ENCODE measurements at regions not wholly inside any gene's neighbourhood (a gene's known extent, or its start where the extent isn't known, plus 50 kb on each side); places are given as distances from the start of the nearest gene placed in this dataset.

DNA sequence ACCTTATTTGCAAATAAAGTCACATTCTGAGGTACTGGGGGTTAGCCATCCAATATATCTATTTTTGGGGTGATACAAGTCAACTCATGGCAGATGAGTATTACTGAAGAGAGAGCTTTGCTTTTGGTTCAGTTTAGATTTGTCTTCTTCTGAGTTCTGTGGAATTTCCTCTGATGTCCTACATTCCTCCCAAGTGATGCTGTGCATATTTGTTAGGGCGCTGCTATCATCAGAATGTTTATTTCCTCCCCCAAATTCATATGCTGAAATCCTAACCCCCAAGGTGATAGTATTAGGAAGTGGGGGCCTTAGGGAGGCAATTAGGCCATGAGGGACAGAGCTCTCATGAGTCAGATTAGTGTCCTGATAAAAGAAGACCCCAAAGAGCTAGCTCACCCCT, 96.2 kb upstream of the WLS start:
- DNase-seq (ENCODE audit: low read depth): no peak
- H3K4me3 ChIP-seq (ENCODE audit: low read length): no peak overlapping the region
- TF ChIP-seq, protein P1, sequence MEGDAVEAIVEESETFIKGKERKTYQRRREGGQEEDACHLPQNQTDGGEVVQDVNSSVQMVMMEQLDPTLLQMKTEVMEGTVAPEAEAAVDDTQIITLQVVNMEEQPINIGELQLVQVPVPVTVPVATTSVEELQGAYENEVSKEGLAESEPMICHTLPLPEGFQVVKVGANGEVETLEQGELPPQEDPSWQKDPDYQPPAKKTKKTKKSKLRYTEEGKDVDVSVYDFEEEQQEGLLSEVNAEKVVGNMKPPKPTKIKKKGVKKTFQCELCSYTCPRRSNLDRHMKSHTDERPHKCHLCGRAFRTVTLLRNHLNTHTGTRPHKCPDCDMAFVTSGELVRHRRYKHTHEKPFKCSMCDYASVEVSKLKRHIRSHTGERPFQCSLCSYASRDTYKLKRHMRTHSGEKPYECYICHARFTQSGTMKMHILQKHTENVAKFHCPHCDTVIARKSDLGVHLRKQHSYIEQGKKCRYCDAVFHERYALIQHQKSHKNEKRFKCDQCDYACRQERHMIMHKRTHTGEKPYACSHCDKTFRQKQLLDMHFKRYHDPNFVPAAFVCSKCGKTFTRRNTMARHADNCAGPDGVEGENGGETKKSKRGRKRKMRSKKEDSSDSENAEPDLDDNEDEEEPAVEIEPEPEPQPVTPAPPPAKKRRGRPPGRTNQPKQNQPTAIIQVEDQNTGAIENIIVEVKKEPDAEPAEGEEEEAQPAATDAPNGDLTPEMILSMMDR (IDR thresholded peaks at IDR 0.05; ENCODE audit: insufficient read depth, low read depth, low read length, missing control alignments): no peak

- no peak overlapping the region for H3K4me3 ChIP-seq (ENCODE audit: low read length)
- peak; percentile 13 for DNase-seq (ENCODE audit: low read depth)
- TF ChIP-seq, protein P1 (IDR thresholded peaks at IDR 0.05; ENCODE audit: insufficient read depth, low read depth, low read length, missing control alignments): no peak
These were observed 95.1 kb upstream of the WLS start for GRCh38 chr1:68327414-68327813.

DNA sequence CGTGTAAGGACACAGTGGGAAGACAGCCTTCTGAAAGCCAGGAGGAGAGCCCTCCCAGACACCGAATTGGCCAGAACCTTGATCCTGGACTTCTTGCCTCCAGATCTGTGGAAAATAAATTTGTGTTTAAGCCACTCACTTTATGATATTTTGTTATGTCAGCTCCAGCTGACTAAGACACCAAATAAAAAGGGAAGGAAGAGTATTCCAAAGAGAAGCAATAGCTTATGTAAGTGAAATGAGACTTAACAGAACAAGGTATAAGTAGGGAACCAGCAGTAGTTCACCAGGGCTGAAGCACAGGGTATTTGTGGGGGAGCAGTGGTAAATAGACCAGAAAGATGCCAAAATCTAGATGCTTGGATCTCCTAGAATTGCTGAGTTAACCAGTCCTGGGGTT, 94.2 kb upstream of the WLS start:
- DNase-seq (ENCODE audit: low read depth): no peak
- TF ChIP-seq, protein P1 (IDR thresholded peaks at IDR 0.05; ENCODE audit: insufficient read depth, low read depth, low read length, missing control alignments): no peak
- H3K4me3 ChIP-seq (ENCODE audit: low read length): no peak overlapping the region

- no peak overlapping the region for H3K4me3 ChIP-seq (ENCODE audit: low read length)
- TF ChIP-seq, protein P1 (IDR thresholded peaks at IDR 0.05; ENCODE audit: insufficient read depth, low read depth, low read length, missing control alignments): no peak
- DNase-seq (ENCODE audit: low read depth): no peak
These were observed 92.0 kb upstream of the WLS start for GRCh38 chr1:68324316-68324715.

DNA sequence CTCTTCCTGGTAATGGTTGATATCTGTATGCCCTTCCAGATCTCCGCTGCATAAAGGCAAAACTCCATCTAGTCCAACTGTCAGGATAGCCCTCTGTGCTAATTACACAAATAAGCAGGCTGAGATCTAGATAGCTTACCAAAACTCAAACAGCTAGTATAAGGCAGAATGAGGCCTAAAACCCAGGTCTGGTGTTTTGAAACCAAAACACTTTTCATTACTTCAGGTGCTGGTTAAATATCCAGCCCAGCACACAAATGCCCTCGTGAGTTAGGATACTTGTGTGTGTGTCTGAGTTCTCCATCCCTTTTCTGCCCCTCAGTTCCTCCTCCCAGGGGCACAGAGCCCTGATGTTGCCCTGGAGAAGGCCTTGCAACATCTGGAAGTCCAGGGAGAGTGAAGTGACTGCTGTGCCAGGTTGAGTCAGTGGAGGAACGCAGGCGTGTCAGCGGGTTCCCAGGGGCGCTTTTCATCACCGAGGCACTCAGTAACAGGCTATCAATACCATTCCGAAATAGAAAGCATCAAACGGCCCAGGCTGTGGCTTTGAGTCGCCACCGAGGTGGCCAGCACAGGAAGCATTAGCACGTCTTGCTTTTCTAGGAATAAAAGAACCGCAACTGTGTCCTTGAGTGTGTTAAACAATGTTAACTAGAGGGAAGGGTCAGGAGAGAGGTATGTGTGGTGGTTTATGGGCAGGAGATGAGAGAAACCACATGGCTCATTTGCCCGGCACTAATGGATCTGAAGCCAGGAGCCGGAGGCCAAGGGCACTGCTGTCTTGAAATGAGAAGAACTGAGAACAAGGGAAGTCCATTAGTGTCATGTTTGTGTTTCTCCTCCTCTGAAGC, 90.7 kb upstream of the WLS start:
- peak; percentile 12 for DNase-seq (ENCODE audit: low read depth)
- TF ChIP-seq, protein P1 (IDR thresholded peaks at IDR 0.05; ENCODE audit: insufficient read depth, low read depth, low read length, missing control alignments): no peak

DNA sequence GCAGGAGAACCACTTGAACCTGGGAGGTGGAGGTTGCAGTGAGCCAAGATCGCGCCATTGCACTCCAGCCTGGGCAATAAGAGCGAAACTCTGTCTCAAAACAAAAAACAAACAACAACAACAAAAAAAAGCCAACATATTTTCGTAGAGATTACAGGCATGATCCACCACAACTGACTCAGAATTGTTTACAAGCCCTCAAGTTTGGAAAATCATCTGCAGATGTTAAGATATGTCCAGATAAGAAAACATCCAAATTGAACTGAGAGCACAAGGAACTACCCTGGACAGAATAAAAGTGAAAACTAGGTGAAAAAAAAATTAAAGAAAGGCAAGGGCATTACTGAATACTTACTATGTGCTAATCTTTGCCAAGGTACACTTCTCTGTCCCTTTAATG, 89.8 kb upstream of the WLS start:
- DNase-seq (ENCODE audit: low read depth): no peak
- TF ChIP-seq, protein P1 (IDR thresholded peaks at IDR 0.05; ENCODE audit: insufficient read depth, low read depth, low read length, missing control alignments): no peak
- H3K4me3 ChIP-seq (ENCODE audit: low read length): no peak overlapping the region

More for the DNA sequence above, 90.7 kb upstream of the WLS start:
- H3K4me3 ChIP-seq (ENCODE audit: low read length): no peak overlapping the region
